GM12801 (cell line): ENCODE measurements at regions not wholly inside any gene's neighbourhood (a gene's known extent, or its start where the extent isn't known, plus 50 kb on each side); places are given as distances from the start of the nearest gene placed in this dataset.

ENCODE experiments used
- CTCF ChIP-seq: IDR thresholded peaks from one replicate; pipeline ENCODE4 v1.5.1; 2011; ENCODE audit warnings: control low read depth; ENCODE audit not compliant: insufficient read length; ENCODE audit errors: extremely low read depth

- TF ChIP-seq CTCF = no peak
These were observed 211.7 kb upstream of the GSE1 start for GRCh38 chr16:85401370-85401916.

GRCh38 chr16:85401917-85402766, 211.0 kb upstream of the GSE1 start:
- no peak for TF ChIP-seq CTCF

GRCh38 chr16:85402910-85403692, 210.0 kb upstream of the GSE1 start:
- TF ChIP-seq CTCF = no peak

GRCh38 chr16:85403693-85404092, 209.4 kb upstream of the GSE1 start:
- TF ChIP-seq CTCF = no peak

GRCh38 chr16:85412911-85413520, 200.1 kb upstream of the GSE1 start:
- TF ChIP-seq CTCF = no peak

GRCh38 chr16:85413691-85414663, 199.1 kb upstream of the GSE1 start:
- TF ChIP-seq CTCF = no peak
